ENCODE measurements at regions not wholly inside any gene's neighbourhood (a gene's known extent, or its start where the extent isn't known, plus 50 kb on each side); places are given as distances from the start of the nearest gene placed in this dataset.

- RAD21 ChIA-PET (ENCODE audit: low non-redundant PET in 1 of 2, low total read pairs in 2 of 2, uncharacterized antibody in 2 of 2, unreplicated experiment in 2 of 2) = no interaction called here
- H3K27me3 ChIP-seq (ENCODE audit: insufficient read depth, low read length) = no peaks in the 10 kb centered on the region
These were observed 54.5 kb upstream of the DACT2 start for GRCh38 chr6:168374051-168374502.

More at GRCh38 chr6:168374051-168374502, 54.5 kb upstream of the DACT2 start:
- no peak overlapping the region for H3K4me3 ChIP-seq (replicated peaks in 1 of 2; ENCODE audit: low read depth in 1 of 2, low read length in 2 of 2)
- no peak for DNase-seq (ENCODE audit: low read depth, low spot score)
- H3K9me3 ChIP-seq (ENCODE audit: control insufficient read depth in 1 of 2, insufficient read depth in 1 of 2, low read depth in 1 of 2, low read length in 2 of 2) = no peaks in the 10 kb centered on the region; a peak in 1 of 4 replicates
- no peaks in the 10 kb centered on the region for H3K36me3 ChIP-seq (ENCODE audit: control insufficient read depth in 1 of 2, insufficient read depth in 2 of 2, low read length in 2 of 2)
- ChIA-PET CTCF (interaction anchor here (1.6 kb wide), 1 partner anchor 519 kb away, joined by 3 read pairs; no protein-coding TSS in a partner anchor), POLR2A (no interaction called here)
- no peak overlapping the region for H2AFZ ChIP-seq (ENCODE audit: low read depth, low read length, poor library complexity, severe bottlenecking)
- H4K20me1 ChIP-seq (ENCODE audit: insufficient read depth) = no peaks in the 10 kb centered on the region
- no peak overlapping the region for H3K4me2 ChIP-seq (ENCODE audit: low read length)
- peaks cover 0 to 4% of the 10 kb centered on the region in 2 experiments; a peak in 1 of 4 replicates for H3K4me1 ChIP-seq (ENCODE audit: control insufficient read depth in 1 of 2, insufficient read depth in 2 of 2, low read length in 2 of 2)
- BruUV-seq (replicated peaks) = no TSS peak
- no peak for ATAC-seq
- no peaks in the 10 kb centered on the region for H3K9me2 ChIP-seq (ENCODE audit: insufficient read depth)
- H3K9ac ChIP-seq (ENCODE audit: low read length) = no peak overlapping the region
- H3K27ac ChIP-seq (ENCODE audit: low read depth, low read length) = no peak overlapping the region
- H3K79me2 ChIP-seq (ENCODE audit: insufficient read depth, low read length) = no peaks in the 10 kb centered on the region
- intact Hi-C loops (cut with micrococcal nuclease) = no loop called here
- TF ChIP-seq RAD21 (IDR thresholded peaks at IDR 0.05; ENCODE audit: low read depth) (no peak), REST (IDR thresholded peaks at IDR 0.05; ENCODE audit: low read depth) (no peak), ZNF274 (IDR thresholded peaks at IDR 0.05; ENCODE audit: low read depth, low read length) (no peak), MAX (IDR thresholded peaks at IDR 0.05) (no peak), CEBPB (IDR thresholded peaks at IDR 0.05; ENCODE audit: low read depth) (no peak), CBX3 (IDR thresholded peaks at IDR 0.05; ENCODE audit: low read depth) (no peak), ZBTB33 (IDR thresholded peaks at IDR 0.05; ENCODE audit: extremely low read depth, insufficient replicate concordance, low read length) (no peak), FOSL1 (IDR thresholded peaks at IDR 0.05; ENCODE audit: low read depth) (no peak), POLR2AphosphoS5 (IDR thresholded peaks at IDR 0.05; ENCODE audit: low read depth, low read length) (no peak), POLR2A (IDR thresholded peaks at IDR 0.05; ENCODE audit: borderline replicate concordance, extremely low read depth, insufficient read depth, insufficient read length) (no peak), TCF7L2 (IDR thresholded peaks at IDR 0.05; ENCODE audit: borderline replicate concordance, extremely low read depth, insufficient read depth, insufficient read length) (no peak), EGR1 (IDR thresholded peaks at IDR 0.05; ENCODE audit: low read depth) (no peak)

All from HCT116 (cell line).